ENCODE measurements at regions not wholly inside any gene's neighbourhood (a gene's known extent, or its start where the extent isn't known, plus 50 kb on each side); places are given as distances from the start of the nearest gene placed in this dataset.

GRCh38 chr11:92048415-92048814 is 176.2 kb upstream of the FAT3 start:
- no peak for TF ChIP-seq ZNF114 (tag by site-specific recombination; IDR thresholded peaks at IDR 0.05)
- TF ChIP-seq CTCF (tag by site-specific recombination; IDR thresholded peaks at IDR 0.05) = no peak
- TF ChIP-seq ZNF768 (tag by site-specific recombination; IDR thresholded peaks at IDR 0.05) = no peak
- TF ChIP-seq ZNF610 (tag by site-specific recombination; IDR thresholded peaks at IDR 0.05; ENCODE audit: borderline replicate concordance) = no peak
- no peak for TF ChIP-seq ELK4 (IDR thresholded peaks at IDR 0.05; ENCODE audit: borderline replicate concordance, low read depth, low read length)
- TF ChIP-seq PBX3 (CRISPR knock-in tag; IDR thresholded peaks at IDR 0.05) = no peak
- TF ChIP-seq ZBTB11 (tag by site-specific recombination; conservative IDR thresholded peaks at IDR 0.05; ENCODE audit: low read depth) = no peak
- TF ChIP-seq GFI1B (tag by site-specific recombination; IDR thresholded peaks at IDR 0.05) = no peak
- TF ChIP-seq ZNF501 (tag by site-specific recombination; IDR thresholded peaks at IDR 0.05) = no peak
- no peak for TF ChIP-seq ZBTB8A (tag by site-specific recombination; IDR thresholded peaks at IDR 0.05)
- TF ChIP-seq BCL11A (tag by site-specific recombination; IDR thresholded peaks at IDR 0.05; ENCODE audit: low read depth) = no peak
